Activated CD4-positive, alpha-beta memory T cell treated with anti-CD3 and anti-CD28 coated beads, Interleukin-2, amount 10 ng/mL, durations not matched to agents 7 days and 5 days (primary cell): ENCODE measurements at regions not wholly inside any gene's neighbourhood (a gene's known extent, or its start where the extent isn't known, plus 50 kb on each side); places are given as distances from the start of the nearest gene placed in this dataset.
A peak's percentile ranks its signal among the peaks of the same experiment; 100 is the strongest.

Source experiments
- CTCF ChIA-PET: fragments of 350-600 bp; sonication (Branson Sonifier 250); formaldehyde crosslinking; loops from one replicate; lab custom pipeline; 2021; ENCODE audit warnings: antibody characterized with exemption, inconsistent platforms; lab: Charles Lee
- POLR2A ChIA-PET: fragments of 350-600 bp; sonication (Branson Sonifier 250); formaldehyde crosslinking; loops from one replicate; lab custom pipeline; 2021; ENCODE audit warnings: antibody characterized with exemption; lab: Charles Lee
- DNase-seq: peaks from one replicate; pipeline ENCODE4 v3.0.0-alpha.2; 2020
- H3K27ac Mint-ChIP-seq: one replicate; pipeline ENCODE4 v1.8.0; 2021; ENCODE audit warnings: mild to moderate bottlenecking, mixed read lengths
- H3K27me3 Mint-ChIP-seq: one replicate; pipeline ENCODE4 v1.8.0; 2021; ENCODE audit warnings: mixed read lengths
- H3K36me3 Mint-ChIP-seq: one replicate; pipeline ENCODE4 v1.8.0; 2021; ENCODE audit warnings: low read depth, mixed read lengths
- H3K4me1 Mint-ChIP-seq: one replicate; pipeline ENCODE4 v1.8.0; 2021; ENCODE audit warnings: mixed read lengths
- H3K4me3 Mint-ChIP-seq: one replicate; pipeline ENCODE4 v1.8.0; 2021; ENCODE audit warnings: mild to moderate bottlenecking, mixed read lengths
- H3K9me3 Mint-ChIP-seq: one replicate; pipeline ENCODE4 v1.8.0; 2021; ENCODE audit warnings: mixed read lengths

DNA sequence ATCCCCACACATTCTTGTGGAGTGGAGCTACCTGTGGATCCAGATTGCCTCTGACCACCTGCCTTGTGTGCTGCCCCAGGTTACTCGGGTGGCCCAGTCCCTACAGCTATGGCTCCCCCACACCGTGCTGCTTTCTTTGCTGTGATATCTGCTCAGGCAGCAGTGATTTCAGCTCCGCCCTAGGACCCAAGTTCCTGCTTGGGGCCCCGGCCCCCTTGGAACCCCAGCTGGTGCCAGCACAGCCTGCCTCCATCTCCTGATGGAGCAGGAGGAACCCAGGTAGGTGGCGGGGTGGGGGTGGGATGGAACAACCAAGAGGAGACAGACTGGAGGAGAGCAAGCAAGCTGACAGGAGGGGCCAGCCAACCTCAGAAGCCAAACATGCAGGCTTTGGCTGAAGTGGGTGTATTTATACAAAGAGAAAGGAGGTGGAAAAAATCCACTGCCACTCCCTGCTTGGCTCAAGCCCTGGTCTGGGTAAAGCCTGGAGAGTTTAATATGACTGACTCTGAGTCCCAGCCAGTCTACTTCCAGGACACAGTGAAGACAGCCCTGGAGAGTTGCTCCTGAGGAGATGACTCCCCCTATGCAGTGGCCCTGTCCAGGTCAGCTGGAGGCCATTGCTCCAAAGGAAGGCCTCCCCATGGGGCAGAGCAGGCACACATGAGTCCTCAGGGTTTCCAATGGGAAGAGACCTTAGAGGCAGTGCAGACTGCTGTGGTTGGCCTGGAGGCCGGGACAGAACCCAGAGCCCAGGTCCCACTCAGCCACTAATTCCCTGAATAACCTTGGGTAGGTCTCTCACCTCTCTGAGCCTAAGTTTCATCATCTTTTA is 197.1 kb upstream of the MAMLD1 start:
- Mint-ChIP-seq H3K4me3 (no peak overlapping the region), H3K4me1 (no peaks in the 10 kb centered on the region), H3K27ac (no peak overlapping the region), H3K27me3 (no peaks in the 10 kb centered on the region), H3K9me3 (no peaks in the 10 kb centered on the region), H3K36me3 (no peaks in the 10 kb centered on the region)
- ChIA-PET POLR2A (no interaction called here), CTCF (no interaction called here)
- DNase-seq: no peak

DNA sequence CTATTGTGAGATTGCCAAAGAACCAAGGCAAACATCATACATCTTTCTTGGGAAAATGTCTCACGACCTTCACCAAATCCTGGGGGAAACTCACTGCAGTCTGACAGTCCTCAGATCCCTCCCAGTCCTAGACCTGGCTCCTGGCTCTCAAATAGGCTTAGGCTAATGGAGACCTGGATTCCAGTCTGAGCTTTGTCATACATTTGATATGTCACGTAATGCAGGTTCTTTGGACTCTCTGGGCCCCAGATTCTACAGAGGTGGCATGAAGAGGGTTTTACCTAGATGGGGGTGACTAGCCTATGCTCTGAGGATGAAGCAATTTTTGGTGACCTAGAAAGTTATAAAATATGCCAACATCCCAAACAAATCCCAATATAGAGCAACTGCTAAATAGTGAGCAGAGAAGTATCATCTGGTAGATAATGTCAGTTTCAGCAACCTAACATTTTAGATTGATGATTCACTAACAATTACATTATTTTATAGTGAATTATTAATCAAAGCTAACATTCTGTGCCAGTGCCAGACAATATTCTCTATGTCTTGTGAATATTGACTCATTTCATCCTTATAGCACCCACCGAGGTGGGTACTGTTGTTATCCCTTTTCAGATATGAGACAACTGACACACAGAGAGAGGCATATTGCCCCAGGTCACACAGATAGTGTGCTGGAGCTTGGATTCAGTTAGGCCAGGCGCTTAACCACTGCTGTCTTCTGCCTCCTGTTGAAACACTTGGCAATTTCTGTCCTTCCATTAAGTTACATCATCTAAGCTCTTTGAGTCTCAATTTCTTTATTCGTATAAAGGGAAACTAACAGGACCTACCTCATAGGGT is 195.4 kb upstream of the MAMLD1 start:
- no peaks in the 10 kb centered on the region for H3K36me3 Mint-ChIP-seq
- ChIA-PET CTCF (no interaction called here), POLR2A (no interaction called here)

DNA sequence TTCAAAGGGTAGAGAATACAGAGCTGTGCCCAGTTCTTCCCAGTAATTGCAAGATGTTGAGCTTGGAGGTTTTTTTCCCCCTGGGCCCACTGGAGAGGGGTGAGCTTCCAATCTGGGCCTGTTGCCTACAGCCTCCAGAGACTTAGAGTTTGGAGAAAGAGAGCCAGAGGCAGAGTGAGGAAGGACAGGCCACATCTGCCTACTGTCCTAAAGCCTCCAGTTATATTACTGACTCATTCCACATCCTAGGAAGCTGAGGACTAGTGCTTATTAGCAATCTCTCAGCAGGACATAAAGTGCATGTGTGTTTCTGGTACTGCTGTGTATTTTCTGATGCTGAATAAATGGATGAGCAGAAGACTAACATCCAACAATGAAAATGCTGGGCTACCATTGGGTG is 181.0 kb upstream of the MAMLD1 start:
- Mint-ChIP-seq H3K36me3 (no peaks in the 10 kb centered on the region), H3K9me3 (no peaks in the 10 kb centered on the region), H3K27me3 (no peaks in the 10 kb centered on the region), H3K27ac (no peak overlapping the region), H3K4me1 (peaks cover 3% of the 10 kb centered on the region), H3K4me3 (no peak overlapping the region)
- no peak for DNase-seq
- CTCF ChIA-PET: no interaction called here
- POLR2A ChIA-PET: no interaction called here

More for the DNA sequence above, 195.4 kb upstream of the MAMLD1 start:
- no peak overlapping the region for H3K4me3 Mint-ChIP-seq
- no peaks in the 10 kb centered on the region for H3K9me3 Mint-ChIP-seq
- no peaks in the 10 kb centered on the region for H3K27me3 Mint-ChIP-seq
- DNase-seq: no peak
- no peak overlapping the region for H3K27ac Mint-ChIP-seq
- no peaks in the 10 kb centered on the region for H3K4me1 Mint-ChIP-seq

DNA sequence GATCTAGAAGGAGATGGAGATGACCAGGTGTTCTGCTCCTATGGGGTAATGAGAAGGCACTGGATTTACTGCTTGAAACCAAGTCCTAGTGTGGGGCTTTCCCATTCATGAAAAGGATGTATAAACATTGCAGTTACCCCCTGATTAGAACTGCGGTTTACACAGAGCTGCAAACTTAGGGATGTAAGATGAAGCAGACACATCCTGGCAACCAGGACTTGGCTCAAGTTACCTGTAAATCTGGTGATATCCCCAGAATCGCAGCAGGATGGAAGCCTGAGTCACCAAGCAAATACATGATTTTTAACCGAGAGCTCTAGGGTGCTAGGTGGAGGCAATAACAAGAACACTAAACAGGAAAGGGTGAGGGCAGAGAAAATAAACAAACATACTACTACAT is 178.6 kb upstream of the MAMLD1 start:
- H3K36me3 Mint-ChIP-seq: no peaks in the 10 kb centered on the region
- ChIA-PET POLR2A (no interaction called here), CTCF (no interaction called here)
- DNase-seq: no peak
- no peaks in the 10 kb centered on the region for H3K9me3 Mint-ChIP-seq
- H3K4me1 Mint-ChIP-seq: peaks cover 3% of the 10 kb centered on the region
- no peaks in the 10 kb centered on the region for H3K27me3 Mint-ChIP-seq
- no peak overlapping the region for H3K4me3 Mint-ChIP-seq
- no peak overlapping the region for H3K27ac Mint-ChIP-seq

DNA sequence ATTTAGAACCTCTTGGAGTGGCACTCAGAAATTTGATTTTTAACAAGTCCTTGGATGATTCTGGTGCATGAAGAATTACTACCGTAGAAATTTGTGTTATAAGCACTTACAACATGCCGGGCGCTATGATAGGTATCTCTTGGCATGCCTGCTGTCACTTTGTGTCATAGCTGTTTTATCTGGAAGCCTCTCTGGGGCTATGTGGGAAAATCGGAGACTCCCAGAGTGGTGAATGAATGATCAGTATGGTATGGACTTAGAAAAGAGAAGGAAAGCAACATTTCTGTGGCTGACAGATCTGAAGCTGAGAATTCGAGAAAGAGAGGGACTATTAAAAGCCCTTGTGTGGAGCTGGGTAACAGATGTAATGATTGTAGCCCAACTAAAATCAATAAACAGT is 177.4 kb upstream of the MAMLD1 start:
- H3K36me3 Mint-ChIP-seq: no peaks in the 10 kb centered on the region
- H3K4me3 Mint-ChIP-seq: no peak overlapping the region
- DNase-seq: no peak
- ChIA-PET CTCF (no interaction called here), POLR2A (no interaction called here)
- H3K9me3 Mint-ChIP-seq: no peaks in the 10 kb centered on the region
- H3K27ac Mint-ChIP-seq: no peak overlapping the region
- no peaks in the 10 kb centered on the region for H3K27me3 Mint-ChIP-seq
- peaks cover 3% of the 10 kb centered on the region for H3K4me1 Mint-ChIP-seq

DNA sequence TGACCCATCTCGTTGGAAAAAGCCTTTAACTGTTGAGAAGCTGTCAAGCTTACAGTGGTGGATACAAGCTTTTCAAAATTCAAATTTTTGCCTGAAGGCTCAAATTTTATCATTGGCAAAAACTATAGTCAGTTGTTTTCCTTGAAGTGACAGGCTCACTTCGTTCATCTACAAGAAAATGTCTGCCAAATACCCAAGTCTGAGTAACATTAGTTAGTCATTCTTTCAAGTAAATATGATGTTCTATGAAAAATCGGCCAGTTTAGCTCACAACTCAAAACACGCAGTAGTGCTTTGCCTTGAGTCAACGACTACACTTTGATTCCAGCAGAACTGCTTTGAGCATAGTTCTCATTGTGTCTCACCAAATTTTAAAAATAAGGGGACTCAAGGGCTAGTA is 170.3 kb upstream of the MAMLD1 start:
- no peak overlapping the region for H3K27ac Mint-ChIP-seq
- ChIA-PET CTCF (no interaction called here), POLR2A (no interaction called here)
- no peak overlapping the region for H3K4me3 Mint-ChIP-seq
- no peaks in the 10 kb centered on the region for H3K27me3 Mint-ChIP-seq
- no peak for DNase-seq
- H3K36me3 Mint-ChIP-seq: no peaks in the 10 kb centered on the region
- no peaks in the 10 kb centered on the region for H3K4me1 Mint-ChIP-seq
- H3K9me3 Mint-ChIP-seq: no peaks in the 10 kb centered on the region

DNA sequence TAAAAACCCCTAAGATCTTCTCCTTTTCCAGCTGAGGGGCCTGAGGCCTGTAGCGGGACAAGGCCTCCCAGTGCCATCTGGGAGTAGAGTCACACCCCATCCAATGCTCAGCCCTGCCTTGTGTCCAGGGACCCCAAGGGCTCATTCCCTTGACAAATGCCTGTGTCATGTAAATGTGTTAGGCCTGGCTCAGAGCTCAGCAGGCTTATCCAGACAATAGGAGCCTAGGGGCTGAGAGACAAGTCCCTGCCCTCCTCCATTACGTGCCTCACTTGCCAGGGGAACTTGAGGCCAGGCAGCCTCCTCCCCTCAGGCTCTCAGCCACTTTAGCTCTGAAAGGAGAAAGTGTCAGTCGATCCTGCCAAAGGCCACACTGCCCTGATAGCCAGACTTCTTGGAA is 166.8 kb upstream of the MAMLD1 start:
- POLR2A ChIA-PET: no interaction called here
- CTCF ChIA-PET: no interaction called here
- H3K27me3 Mint-ChIP-seq: no peaks in the 10 kb centered on the region
- H3K27ac Mint-ChIP-seq: no peak overlapping the region
- no peak overlapping the region for H3K4me3 Mint-ChIP-seq
- no peak for DNase-seq
- no peaks in the 10 kb centered on the region for H3K9me3 Mint-ChIP-seq
- no peaks in the 10 kb centered on the region for H3K36me3 Mint-ChIP-seq
- peaks cover 10% of the 10 kb centered on the region for H3K4me1 Mint-ChIP-seq

DNA sequence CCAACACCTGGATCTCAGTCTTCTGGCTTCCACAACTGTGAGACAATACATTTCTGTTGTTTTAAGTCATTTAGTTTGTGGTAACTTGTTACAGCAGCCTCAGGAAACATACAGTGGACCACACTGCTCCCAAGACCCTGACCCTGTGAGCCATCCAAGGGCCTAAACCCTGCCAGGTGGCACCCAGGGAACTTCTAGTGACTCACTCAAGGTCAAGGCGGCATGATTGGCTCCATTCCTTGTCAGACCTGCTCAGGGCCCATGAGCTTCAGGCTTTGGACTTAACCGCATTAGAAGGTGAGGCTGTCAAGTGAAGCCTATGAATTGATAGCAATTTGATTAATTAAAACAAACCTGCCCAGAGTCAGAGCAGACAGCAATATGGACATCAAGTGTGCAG is 165.7 kb upstream of the MAMLD1 start:
- Mint-ChIP-seq H3K4me1 (peaks cover 11% of the 10 kb centered on the region), H3K27me3 (no peaks in the 10 kb centered on the region), H3K27ac (no peak overlapping the region), H3K4me3 (no peak overlapping the region), H3K36me3 (no peaks in the 10 kb centered on the region), H3K9me3 (no peaks in the 10 kb centered on the region)
- POLR2A ChIA-PET: no interaction called here
- CTCF ChIA-PET: no interaction called here
- no peak for DNase-seq

DNA sequence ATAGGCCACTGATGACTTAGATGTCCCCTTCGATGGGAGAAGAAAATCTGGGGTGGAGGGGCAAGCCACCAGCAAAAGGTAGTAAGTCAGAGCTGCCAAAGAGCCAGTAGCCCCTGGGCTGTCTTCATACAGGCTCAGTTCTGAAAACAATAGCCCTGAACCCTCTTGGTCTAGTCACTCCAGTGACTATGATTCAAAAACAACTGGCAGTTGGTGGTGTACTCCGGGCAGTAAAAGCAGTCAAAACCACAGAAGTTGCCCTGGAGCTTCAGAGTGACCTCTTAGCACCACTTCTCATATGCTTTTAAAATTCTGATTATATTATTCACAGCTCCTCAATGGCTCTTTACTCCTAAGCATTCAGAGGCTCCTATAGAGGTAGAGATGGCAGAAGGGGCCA is 164.3 kb upstream of the MAMLD1 start:
- H3K4me3 Mint-ChIP-seq: no peak overlapping the region
- peaks cover 11% of the 10 kb centered on the region for H3K4me1 Mint-ChIP-seq
- no peaks in the 10 kb centered on the region for H3K36me3 Mint-ChIP-seq
- no peak overlapping the region for H3K27ac Mint-ChIP-seq
- ChIA-PET CTCF (no interaction called here), POLR2A (no interaction called here)
- no peaks in the 10 kb centered on the region for H3K9me3 Mint-ChIP-seq
- no peak for DNase-seq
- H3K27me3 Mint-ChIP-seq: no peaks in the 10 kb centered on the region

DNA sequence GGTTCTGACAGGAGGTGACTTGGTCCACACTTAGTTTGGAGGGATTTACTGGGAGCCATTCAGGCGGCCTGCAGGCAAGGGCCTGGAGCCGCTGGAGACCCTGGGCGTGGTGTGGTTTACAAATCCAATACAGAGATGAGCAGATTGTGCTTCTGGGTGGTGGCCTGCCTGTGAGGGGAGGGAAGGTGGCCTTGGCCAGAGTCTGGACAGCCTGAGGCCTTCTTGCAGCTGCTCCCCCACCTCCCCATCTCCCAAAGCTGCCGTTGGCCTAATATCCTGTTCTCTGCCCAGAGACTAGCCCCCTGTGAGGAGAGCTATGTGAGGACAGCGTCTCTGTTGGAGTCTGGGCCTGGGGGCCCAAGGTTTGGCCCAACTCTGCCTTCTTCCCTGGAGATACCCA is 163.9 kb upstream of the MAMLD1 start:
- no peaks in the 10 kb centered on the region for H3K27me3 Mint-ChIP-seq

DNA sequence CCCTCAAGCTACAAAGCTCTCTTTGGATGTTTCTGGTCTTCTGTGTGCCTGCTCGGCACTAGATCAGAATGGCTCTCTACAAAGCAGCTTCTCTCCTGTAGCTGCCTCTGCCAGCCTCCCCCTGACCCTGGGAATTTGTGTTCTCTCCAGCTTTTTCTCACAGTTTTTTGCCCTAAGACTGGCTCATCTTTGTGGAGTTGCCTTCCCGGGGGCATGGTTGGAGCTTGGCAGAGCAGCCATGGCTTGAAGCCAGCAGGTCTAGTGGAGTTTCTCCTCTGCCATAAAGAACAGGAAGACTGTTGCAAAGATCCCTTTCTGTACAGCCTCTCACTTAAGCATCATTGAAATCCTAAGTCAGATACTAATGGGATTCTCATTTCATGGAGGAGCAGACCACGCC is 163.3 kb upstream of the MAMLD1 start:
- Mint-ChIP-seq H3K36me3 (no peaks in the 10 kb centered on the region), H3K27me3 (no peaks in the 10 kb centered on the region), H3K27ac (no peak overlapping the region), H3K4me1 (peaks cover 11% of the 10 kb centered on the region), H3K9me3 (no peaks in the 10 kb centered on the region), H3K4me3 (no peak overlapping the region)
- POLR2A ChIA-PET: no interaction called here
- no peak for DNase-seq
- CTCF ChIA-PET: no interaction called here

More for the DNA sequence above, 163.9 kb upstream of the MAMLD1 start:
- ChIA-PET POLR2A (no interaction called here), CTCF (no interaction called here)
- no peak overlapping the region for H3K4me3 Mint-ChIP-seq
- H3K4me1 Mint-ChIP-seq: peaks cover 11% of the 10 kb centered on the region
- H3K27ac Mint-ChIP-seq: no peak overlapping the region
- H3K36me3 Mint-ChIP-seq: no peaks in the 10 kb centered on the region
- H3K9me3 Mint-ChIP-seq: no peaks in the 10 kb centered on the region
- DNase-seq: no peak

DNA sequence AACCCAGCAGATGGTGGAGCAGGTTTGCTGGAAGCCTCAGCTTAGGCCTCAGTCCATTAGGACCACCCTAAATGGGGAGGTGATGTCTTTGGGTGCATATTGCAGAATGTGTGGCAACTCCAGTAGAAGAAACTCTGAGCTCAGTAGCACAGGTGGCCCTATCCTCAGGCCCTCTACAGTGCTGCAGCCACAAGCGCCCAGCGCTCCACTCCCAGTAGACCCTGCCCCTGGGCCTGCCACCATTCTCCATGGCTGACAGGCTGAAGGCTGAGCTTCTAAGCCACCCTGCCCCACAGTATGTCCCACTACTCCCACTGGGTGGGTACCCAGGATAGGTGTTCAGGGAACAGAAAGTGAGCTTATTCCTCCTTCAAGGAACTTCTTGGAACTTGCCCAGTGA is 162.8 kb upstream of the MAMLD1 start:
- no peak overlapping the region for H3K27ac Mint-ChIP-seq
- H3K4me3 Mint-ChIP-seq: no peak overlapping the region
- CTCF ChIA-PET: no interaction called here
- no peaks in the 10 kb centered on the region for H3K36me3 Mint-ChIP-seq
- peaks cover 11% of the 10 kb centered on the region for H3K4me1 Mint-ChIP-seq
- POLR2A ChIA-PET: no interaction called here
- H3K9me3 Mint-ChIP-seq: no peaks in the 10 kb centered on the region
- no peak for DNase-seq
- no peaks in the 10 kb centered on the region for H3K27me3 Mint-ChIP-seq

DNA sequence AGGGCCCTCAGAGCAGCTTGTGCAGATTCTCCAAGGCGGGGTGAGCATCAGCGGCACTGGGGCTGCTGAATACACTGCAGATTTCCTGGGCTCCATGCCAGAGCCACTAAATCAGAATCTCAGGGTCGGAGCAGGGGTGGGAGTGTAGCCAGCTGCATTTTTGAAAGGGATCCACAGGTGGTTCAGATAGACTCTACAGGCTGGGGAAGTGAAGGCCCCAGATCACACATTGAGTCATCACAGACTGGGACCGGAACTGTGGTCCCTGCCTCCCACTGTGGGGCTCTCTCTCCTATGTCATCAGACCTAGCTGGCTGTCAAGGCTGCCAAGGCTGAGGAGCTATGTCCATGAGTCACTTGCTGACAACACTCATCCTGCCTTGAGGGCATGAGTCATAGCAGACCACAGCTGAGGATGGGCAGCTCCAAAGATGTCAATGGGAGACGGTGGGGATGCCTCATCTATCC is 162.3 kb upstream of the MAMLD1 start:
- Mint-ChIP-seq H3K27me3 (no peaks in the 10 kb centered on the region), H3K36me3 (no peaks in the 10 kb centered on the region), H3K9me3 (no peaks in the 10 kb centered on the region), H3K27ac (no peak overlapping the region), H3K4me3 (no peak overlapping the region), H3K4me1 (peaks cover 11% of the 10 kb centered on the region)
- POLR2A ChIA-PET: no interaction called here
- CTCF ChIA-PET: interaction anchor here (0.7 kb wide), 1 partner anchor 164 kb away, joined by 3 read pairs; no protein-coding TSS in a partner anchor
- DNase-seq: peak; percentile 65
